ENCODE measurements at regions not wholly inside any gene's neighbourhood (a gene's known extent, or its start where the extent isn't known, plus 50 kb on each side); places are given as distances from the start of the nearest gene placed in this dataset.

DNA sequence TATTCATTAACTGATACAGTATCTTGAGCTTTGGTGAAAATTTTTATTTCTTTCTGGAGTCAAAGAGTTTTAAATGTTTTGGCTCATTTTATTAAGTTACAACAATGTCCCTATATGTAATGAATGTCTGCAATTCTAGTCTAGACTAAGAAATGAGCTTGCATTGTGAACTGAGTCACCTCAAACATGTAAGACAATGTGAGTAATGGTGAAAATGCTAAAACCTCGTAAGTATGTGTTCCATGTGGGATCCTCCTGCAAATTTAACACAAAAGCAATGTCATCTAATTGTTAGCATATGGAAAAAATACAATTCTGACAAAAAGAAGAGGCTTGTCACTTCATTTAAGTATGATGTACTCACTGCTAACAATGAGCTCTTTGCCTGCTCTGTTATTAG lies 480.5 kb upstream of the FSTL5 start:
- TF ChIP-seq ARNT (IDR thresholded peaks at IDR 0.05): no peak
- no peak for TF ChIP-seq SP1 (IDR thresholded peaks at IDR 0.05)
- TF ChIP-seq CTBP1 (IDR thresholded peaks at IDR 0.05; ENCODE audit: borderline replicate concordance): no peak
- TF ChIP-seq, protein P1, sequence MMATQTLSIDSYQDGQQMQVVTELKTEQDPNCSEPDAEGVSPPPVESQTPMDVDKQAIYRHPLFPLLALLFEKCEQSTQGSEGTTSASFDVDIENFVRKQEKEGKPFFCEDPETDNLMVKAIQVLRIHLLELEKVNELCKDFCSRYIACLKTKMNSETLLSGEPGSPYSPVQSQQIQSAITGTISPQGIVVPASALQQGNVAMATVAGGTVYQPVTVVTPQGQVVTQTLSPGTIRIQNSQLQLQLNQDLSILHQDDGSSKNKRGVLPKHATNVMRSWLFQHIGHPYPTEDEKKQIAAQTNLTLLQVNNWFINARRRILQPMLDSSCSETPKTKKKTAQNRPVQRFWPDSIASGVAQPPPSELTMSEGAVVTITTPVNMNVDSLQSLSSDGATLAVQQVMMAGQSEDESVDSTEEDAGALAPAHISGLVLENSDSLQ (IDR thresholded peaks at IDR 0.05): no peak
- TF ChIP-seq HDGF (IDR thresholded peaks at IDR 0.05; ENCODE audit: borderline replicate concordance): no peak
- no peak for TF ChIP-seq LEF1 (IDR thresholded peaks at IDR 0.05; ENCODE audit: borderline replicate concordance)
- TF ChIP-seq ZNF384 (IDR thresholded peaks at IDR 0.05): no peak
- no peak for TF ChIP-seq NFRKB (IDR thresholded peaks at IDR 0.05)
- TF ChIP-seq FOXK2 (IDR thresholded peaks at IDR 0.05): no peak
- no peak for TF ChIP-seq TARDBP (IDR thresholded peaks at IDR 0.05)
- TF ChIP-seq L3MBTL2 (conservative IDR thresholded peaks at IDR 0.05): no peak
- no peak for TF ChIP-seq FOXM1 (IDR thresholded peaks at IDR 0.05; ENCODE audit: borderline replicate concordance)
- no peak for TF ChIP-seq SUZ12 (IDR thresholded peaks at IDR 0.05)
- no peak for TF ChIP-seq FOXA1 (IDR thresholded peaks at IDR 0.05)
- no peak for TF ChIP-seq BHLHE40 (IDR thresholded peaks at IDR 0.05; ENCODE audit: borderline replicate concordance)
- TF ChIP-seq ELF4 (IDR thresholded peaks at IDR 0.05): no peak
- ChIA-PET POLR2A (no interaction called here), CTCF (interaction anchor here (0.6 kb wide), 1 partner anchor 395 kb away, joined by 3 read pairs; no protein-coding TSS in a partner anchor)
- DNase-seq (ENCODE audit: extremely low spot score): no peak

DNA sequence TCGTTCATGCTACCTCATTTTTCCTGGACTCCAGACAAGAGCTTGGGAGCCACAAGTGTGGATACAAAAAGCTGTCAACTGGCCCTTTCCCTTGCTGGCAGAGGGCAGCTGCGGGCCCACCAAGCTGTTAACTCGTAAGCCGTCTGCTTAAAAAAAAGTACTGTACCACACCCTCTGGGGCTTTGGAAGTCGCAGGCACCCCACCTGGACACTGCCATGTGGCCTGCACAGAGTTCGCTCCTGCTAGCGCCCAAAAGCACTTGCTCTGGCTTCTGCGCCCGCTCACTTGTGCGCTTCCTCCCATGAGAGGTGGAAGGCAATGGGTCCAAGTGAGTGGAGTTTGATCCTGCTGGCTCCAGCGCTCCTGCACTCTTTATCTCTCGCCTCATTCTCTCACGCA lies 476.4 kb upstream of the FSTL5 start:
- ChIA-PET POLR2A (no interaction called here), CTCF (no interaction called here)
- TF ChIP-seq ELF4 (IDR thresholded peaks at IDR 0.05) (no peak), FOXM1 (IDR thresholded peaks at IDR 0.05; ENCODE audit: borderline replicate concordance) (no peak), FOXA1 (IDR thresholded peaks at IDR 0.05) (no peak), SUZ12 (IDR thresholded peaks at IDR 0.05) (no peak), LEF1 (IDR thresholded peaks at IDR 0.05; ENCODE audit: borderline replicate concordance) (no peak), TARDBP (IDR thresholded peaks at IDR 0.05) (no peak), ZNF384 (IDR thresholded peaks at IDR 0.05) (no peak), HDGF (IDR thresholded peaks at IDR 0.05; ENCODE audit: borderline replicate concordance) (no peak), L3MBTL2 (conservative IDR thresholded peaks at IDR 0.05) (no peak), ARNT (IDR thresholded peaks at IDR 0.05) (no peak), BHLHE40 (IDR thresholded peaks at IDR 0.05; ENCODE audit: borderline replicate concordance) (no peak), NFRKB (IDR thresholded peaks at IDR 0.05) (no peak), CTBP1 (IDR thresholded peaks at IDR 0.05; ENCODE audit: borderline replicate concordance) (no peak), SP1 (IDR thresholded peaks at IDR 0.05) (no peak), FOXK2 (IDR thresholded peaks at IDR 0.05) (no peak)
- TF ChIP-seq, protein P1 (IDR thresholded peaks at IDR 0.05): no peak
- no peak for DNase-seq (ENCODE audit: extremely low spot score)

DNA sequence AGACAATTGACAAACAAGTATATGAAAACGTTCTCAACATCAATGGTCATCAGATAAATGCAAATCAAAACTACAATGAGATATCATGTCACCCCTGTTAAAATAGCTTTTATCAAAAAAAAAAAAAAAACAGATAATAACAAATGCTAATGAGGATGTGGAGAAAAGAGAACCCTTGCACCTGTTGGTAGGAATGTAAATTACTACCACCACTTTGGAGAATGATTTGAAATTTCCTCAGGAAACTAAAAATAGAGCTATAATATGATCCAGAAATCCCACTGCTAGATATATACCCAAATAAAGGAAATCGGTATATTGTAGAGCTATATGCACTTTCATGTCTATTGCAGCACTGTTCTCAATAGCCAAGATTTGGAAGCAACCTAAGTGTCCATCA lies 470.6 kb upstream of the FSTL5 start:
- no peak for TF ChIP-seq BHLHE40 (IDR thresholded peaks at IDR 0.05; ENCODE audit: borderline replicate concordance)
- TF ChIP-seq SP1 (IDR thresholded peaks at IDR 0.05): no peak
- TF ChIP-seq NFRKB (IDR thresholded peaks at IDR 0.05): no peak
- TF ChIP-seq HDGF (IDR thresholded peaks at IDR 0.05; ENCODE audit: borderline replicate concordance): no peak
- no peak for TF ChIP-seq FOXM1 (IDR thresholded peaks at IDR 0.05; ENCODE audit: borderline replicate concordance)
- no peak for TF ChIP-seq CTBP1 (IDR thresholded peaks at IDR 0.05; ENCODE audit: borderline replicate concordance)
- TF ChIP-seq FOXK2 (IDR thresholded peaks at IDR 0.05): no peak
- TF ChIP-seq ZNF384 (IDR thresholded peaks at IDR 0.05): no peak
- TF ChIP-seq, protein P1 (IDR thresholded peaks at IDR 0.05): no peak
- no peak for TF ChIP-seq LEF1 (IDR thresholded peaks at IDR 0.05; ENCODE audit: borderline replicate concordance)
- no peak for TF ChIP-seq SUZ12 (IDR thresholded peaks at IDR 0.05)
- no peak for TF ChIP-seq FOXA1 (IDR thresholded peaks at IDR 0.05)
- no peak for TF ChIP-seq TARDBP (IDR thresholded peaks at IDR 0.05)
- no peak for TF ChIP-seq ARNT (IDR thresholded peaks at IDR 0.05)
- TF ChIP-seq ELF4 (IDR thresholded peaks at IDR 0.05): no peak
- TF ChIP-seq L3MBTL2 (conservative IDR thresholded peaks at IDR 0.05): no peak
- POLR2A ChIA-PET: no interaction called here
- CTCF ChIA-PET: no interaction called here
- no peak for DNase-seq (ENCODE audit: extremely low spot score)

GRCh38 chr4:162622664-162623063 lies 458.9 kb upstream of the FSTL5 start:
- ChIA-PET POLR2A (no interaction called here), CTCF (no interaction called here)
- DNase-seq (ENCODE audit: extremely low spot score): no peak
- TF ChIP-seq NFRKB (IDR thresholded peaks at IDR 0.05): no peak
- TF ChIP-seq CTBP1 (IDR thresholded peaks at IDR 0.05; ENCODE audit: borderline replicate concordance): no peak
- no peak for TF ChIP-seq FOXK2 (IDR thresholded peaks at IDR 0.05)
- TF ChIP-seq TARDBP (IDR thresholded peaks at IDR 0.05): no peak
- no peak for TF ChIP-seq BHLHE40 (IDR thresholded peaks at IDR 0.05; ENCODE audit: borderline replicate concordance)
- TF ChIP-seq ELF4 (IDR thresholded peaks at IDR 0.05): no peak
- TF ChIP-seq, protein P1 (IDR thresholded peaks at IDR 0.05): no peak
- no peak for TF ChIP-seq LEF1 (IDR thresholded peaks at IDR 0.05; ENCODE audit: borderline replicate concordance)
- TF ChIP-seq ARNT (IDR thresholded peaks at IDR 0.05): no peak
- TF ChIP-seq FOXM1 (IDR thresholded peaks at IDR 0.05; ENCODE audit: borderline replicate concordance): no peak
- TF ChIP-seq L3MBTL2 (conservative IDR thresholded peaks at IDR 0.05): no peak
- TF ChIP-seq HDGF (IDR thresholded peaks at IDR 0.05; ENCODE audit: borderline replicate concordance): no peak

DNA sequence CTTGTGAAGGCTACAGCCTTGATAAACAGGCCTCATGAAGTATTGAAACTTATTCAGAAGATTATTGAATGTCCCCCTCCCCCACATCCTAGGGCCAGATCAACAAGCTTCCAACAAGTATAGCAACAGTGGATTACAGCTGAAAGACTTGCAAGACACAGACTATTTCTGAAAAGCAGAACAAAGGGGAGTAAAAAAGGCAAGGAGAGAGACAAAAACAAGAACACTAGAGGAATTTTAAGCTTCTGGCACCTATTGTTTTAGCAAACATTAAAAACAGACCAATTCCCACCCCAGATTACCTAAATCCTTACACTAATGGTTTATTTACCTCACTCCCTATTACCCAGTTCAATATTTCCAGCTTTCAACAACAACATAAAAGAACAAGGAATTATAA lies 446.3 kb upstream of the FSTL5 start:
- ChIA-PET CTCF (no interaction called here), POLR2A (no interaction called here)
- TF ChIP-seq BHLHE40 (IDR thresholded peaks at IDR 0.05; ENCODE audit: borderline replicate concordance) (no peak), ARNT (IDR thresholded peaks at IDR 0.05) (no peak), ZNF384 (IDR thresholded peaks at IDR 0.05) (no peak), CTBP1 (IDR thresholded peaks at IDR 0.05; ENCODE audit: borderline replicate concordance) (no peak), NFRKB (IDR thresholded peaks at IDR 0.05) (no peak), L3MBTL2 (conservative IDR thresholded peaks at IDR 0.05) (no peak), FOXM1 (IDR thresholded peaks at IDR 0.05; ENCODE audit: borderline replicate concordance) (no peak), SUZ12 (IDR thresholded peaks at IDR 0.05) (no peak), FOXA1 (IDR thresholded peaks at IDR 0.05) (no peak)
- DNase-seq (ENCODE audit: extremely low spot score): no peak
